GM21723 (cell line): ENCODE measurements at regions not wholly inside any gene's neighbourhood (a gene's known extent, or its start where the extent isn't known, plus 50 kb on each side); places are given as distances from the start of the nearest gene placed in this dataset.

Experiments used
- ATAC-seq: cut with Tn5 transposase; IDR thresholded peaks from one replicate; pipeline ENCODE4 v1.9.1; 2021; ENCODE audit warnings: mild to moderate bottlenecking, moderate library complexity; ENCODE audit not compliant: unreplicated experiment

GRCh38 chr9:101795147-101795546 is 56.7 kb upstream of the GRIN3A start:
- ATAC-seq: no peak

GRCh38 chr9:101792475-101792874 is 54.0 kb upstream of the GRIN3A start:
- no peak for ATAC-seq

- no peak for ATAC-seq
These were observed 53.5 kb upstream of the GRIN3A start for GRCh38 chr9:101791938-101792337.

- no peak for ATAC-seq
These were observed 53.1 kb upstream of the GRIN3A start for GRCh38 chr9:101791533-101791932.
